ENCODE measurements at regions not wholly inside any gene's neighbourhood (a gene's known extent, or its start where the extent isn't known, plus 50 kb on each side); places are given as distances from the start of the nearest gene placed in this dataset.

DNA sequence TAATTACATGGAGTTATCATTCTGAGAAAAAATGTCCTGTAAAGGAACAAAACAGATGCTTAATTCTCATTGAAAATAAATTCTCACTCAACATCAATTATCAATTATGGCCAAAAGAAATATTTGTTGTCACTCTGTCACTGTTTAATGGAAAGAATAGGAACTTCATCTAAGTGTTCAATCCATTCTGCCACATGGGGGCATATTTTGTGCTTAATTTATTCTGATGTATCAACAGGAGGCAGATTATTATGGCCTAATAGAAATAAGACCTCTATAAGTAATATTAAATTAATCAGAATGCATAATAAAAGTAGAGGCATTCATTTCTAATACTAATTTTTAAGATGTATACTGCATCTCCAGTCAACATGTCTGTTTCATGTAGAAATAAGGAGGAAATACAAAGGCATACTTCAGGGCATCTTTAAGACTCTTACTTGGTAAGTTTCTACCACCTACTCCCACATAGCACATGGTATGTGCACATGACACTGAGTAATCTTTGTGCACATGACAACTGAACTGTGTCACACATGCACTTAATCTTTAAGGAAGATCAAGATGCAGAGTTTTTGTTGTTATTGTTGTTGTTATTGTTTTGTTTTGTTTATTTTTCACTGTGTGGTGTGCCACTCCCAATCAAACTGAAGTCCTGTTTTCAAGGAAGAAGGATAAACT is 420.4 kb upstream of the SEMA3A start:
- Histone ChIP-seq H4K20me1 (replicated peaks; ENCODE audit: insufficient read depth) (no peaks in the 10 kb centered on the region), H3K9me2 (ENCODE audit: insufficient read depth) (no peaks in the 10 kb centered on the region), H2AFZ (no peak overlapping the region), H3F3A (replicated peaks; ENCODE audit: low read depth) (no peaks in the 10 kb centered on the region), H3K4me3 (no peak overlapping the region), H3K36me3 (ENCODE audit: insufficient read depth) (no peaks in the 10 kb centered on the region), H3K27me3 (ENCODE audit: insufficient read depth) (no peaks in the 10 kb centered on the region), H3K27ac (ENCODE audit: low read depth) (no peak overlapping the region), H3K79me2 (replicated peaks; ENCODE audit: insufficient read depth) (no peaks in the 10 kb centered on the region), H3K4me2 (no peak overlapping the region), H3K4me1 (ENCODE audit: insufficient read depth) (no peaks in the 10 kb centered on the region)
- H3K4me3 Mint-ChIP-seq = no peak overlapping the region
- ATAC-seq (no peak), DNase-seq (ENCODE audit: low spot score) (no peak)
- no peak overlapping the region for H3K27ac Mint-ChIP-seq
- TF ChIP-seq, protein P1, sequence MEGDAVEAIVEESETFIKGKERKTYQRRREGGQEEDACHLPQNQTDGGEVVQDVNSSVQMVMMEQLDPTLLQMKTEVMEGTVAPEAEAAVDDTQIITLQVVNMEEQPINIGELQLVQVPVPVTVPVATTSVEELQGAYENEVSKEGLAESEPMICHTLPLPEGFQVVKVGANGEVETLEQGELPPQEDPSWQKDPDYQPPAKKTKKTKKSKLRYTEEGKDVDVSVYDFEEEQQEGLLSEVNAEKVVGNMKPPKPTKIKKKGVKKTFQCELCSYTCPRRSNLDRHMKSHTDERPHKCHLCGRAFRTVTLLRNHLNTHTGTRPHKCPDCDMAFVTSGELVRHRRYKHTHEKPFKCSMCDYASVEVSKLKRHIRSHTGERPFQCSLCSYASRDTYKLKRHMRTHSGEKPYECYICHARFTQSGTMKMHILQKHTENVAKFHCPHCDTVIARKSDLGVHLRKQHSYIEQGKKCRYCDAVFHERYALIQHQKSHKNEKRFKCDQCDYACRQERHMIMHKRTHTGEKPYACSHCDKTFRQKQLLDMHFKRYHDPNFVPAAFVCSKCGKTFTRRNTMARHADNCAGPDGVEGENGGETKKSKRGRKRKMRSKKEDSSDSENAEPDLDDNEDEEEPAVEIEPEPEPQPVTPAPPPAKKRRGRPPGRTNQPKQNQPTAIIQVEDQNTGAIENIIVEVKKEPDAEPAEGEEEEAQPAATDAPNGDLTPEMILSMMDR (conservative IDR thresholded peaks at IDR 0.05; ENCODE audit: low read depth in 2 of 2) = no peak; a peak in 2 of 4 replicates
- TF ChIP-seq EZH2phosphoT487 (IDR thresholded peaks at IDR 0.05; ENCODE audit: unreplicated experiment) (no peak), POLR2AphosphoS5 (IDR thresholded peaks at IDR 0.05; ENCODE audit: low read depth) (no peak), JUNB (IDR thresholded peaks at IDR 0.05; ENCODE audit: unreplicated experiment) (no peak)
- TF ChIP-seq, protein P2, sequence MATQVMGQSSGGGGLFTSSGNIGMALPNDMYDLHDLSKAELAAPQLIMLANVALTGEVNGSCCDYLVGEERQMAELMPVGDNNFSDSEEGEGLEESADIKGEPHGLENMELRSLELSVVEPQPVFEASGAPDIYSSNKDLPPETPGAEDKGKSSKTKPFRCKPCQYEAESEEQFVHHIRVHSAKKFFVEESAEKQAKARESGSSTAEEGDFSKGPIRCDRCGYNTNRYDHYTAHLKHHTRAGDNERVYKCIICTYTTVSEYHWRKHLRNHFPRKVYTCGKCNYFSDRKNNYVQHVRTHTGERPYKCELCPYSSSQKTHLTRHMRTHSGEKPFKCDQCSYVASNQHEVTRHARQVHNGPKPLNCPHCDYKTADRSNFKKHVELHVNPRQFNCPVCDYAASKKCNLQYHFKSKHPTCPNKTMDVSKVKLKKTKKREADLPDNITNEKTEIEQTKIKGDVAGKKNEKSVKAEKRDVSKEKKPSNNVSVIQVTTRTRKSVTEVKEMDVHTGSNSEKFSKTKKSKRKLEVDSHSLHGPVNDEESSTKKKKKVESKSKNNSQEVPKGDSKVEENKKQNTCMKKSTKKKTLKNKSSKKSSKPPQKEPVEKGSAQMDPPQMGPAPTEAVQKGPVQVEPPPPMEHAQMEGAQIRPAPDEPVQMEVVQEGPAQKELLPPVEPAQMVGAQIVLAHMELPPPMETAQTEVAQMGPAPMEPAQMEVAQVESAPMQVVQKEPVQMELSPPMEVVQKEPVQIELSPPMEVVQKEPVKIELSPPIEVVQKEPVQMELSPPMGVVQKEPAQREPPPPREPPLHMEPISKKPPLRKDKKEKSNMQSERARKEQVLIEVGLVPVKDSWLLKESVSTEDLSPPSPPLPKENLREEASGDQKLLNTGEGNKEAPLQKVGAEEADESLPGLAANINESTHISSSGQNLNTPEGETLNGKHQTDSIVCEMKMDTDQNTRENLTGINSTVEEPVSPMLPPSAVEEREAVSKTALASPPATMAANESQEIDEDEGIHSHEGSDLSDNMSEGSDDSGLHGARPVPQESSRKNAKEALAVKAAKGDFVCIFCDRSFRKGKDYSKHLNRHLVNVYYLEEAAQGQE (IDR thresholded peaks at IDR 0.05; ENCODE audit: unreplicated experiment) = no peak
- no peaks in the 10 kb centered on the region for H3K27me3 Mint-ChIP-seq (ENCODE audit: insufficient read depth, low read depth, poor library complexity)
- no peaks in the 10 kb centered on the region for H3K4me1 Mint-ChIP-seq
- no peaks in the 10 kb centered on the region for H3K9me3 Mint-ChIP-seq
- no peaks in the 10 kb centered on the region for H3K36me3 Mint-ChIP-seq (ENCODE audit: low read depth)

DNA sequence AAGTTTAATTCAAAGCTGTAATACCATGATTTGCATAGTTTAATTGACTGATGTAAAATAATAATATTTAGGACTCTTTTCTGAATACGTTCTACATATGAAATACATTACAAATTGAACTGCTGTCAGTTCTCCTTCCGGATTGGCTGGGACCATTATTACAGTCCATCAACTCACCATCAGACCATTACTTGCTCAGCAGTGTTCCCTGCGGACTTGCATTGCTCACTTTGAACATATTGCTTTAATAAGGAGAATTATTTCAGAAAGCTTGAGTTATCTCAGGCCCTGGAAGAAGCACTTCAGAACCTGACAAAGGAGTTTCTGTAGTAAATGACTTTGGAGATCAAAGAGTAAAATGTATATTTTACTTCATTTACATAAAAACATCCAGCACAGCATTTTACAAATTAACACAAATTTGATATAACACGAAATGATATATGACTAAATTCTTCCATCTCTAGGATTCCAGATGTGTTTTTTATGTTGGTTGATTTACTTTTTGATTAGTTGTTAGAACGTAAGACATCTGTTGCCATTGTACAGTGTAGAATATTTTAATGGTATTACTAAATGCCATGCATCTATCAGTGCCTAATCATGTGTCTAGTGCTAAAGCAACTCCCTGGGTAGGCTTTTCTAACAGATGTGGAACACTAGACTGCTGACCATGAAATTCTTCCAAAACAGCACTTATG is 418.5 kb upstream of the SEMA3A start:
- Histone ChIP-seq H3K4me1 (ENCODE audit: insufficient read depth) (no peaks in the 10 kb centered on the region), H3K4me3 (no peak overlapping the region), H3K27ac (ENCODE audit: low read depth) (no peak overlapping the region), H3K4me2 (no peak overlapping the region), H3F3A (replicated peaks; ENCODE audit: low read depth) (no peaks in the 10 kb centered on the region), H2AFZ (no peak overlapping the region), H3K36me3 (ENCODE audit: insufficient read depth) (no peaks in the 10 kb centered on the region), H3K79me2 (replicated peaks; ENCODE audit: insufficient read depth) (no peaks in the 10 kb centered on the region), H3K27me3 (ENCODE audit: insufficient read depth) (no peaks in the 10 kb centered on the region), H4K20me1 (replicated peaks; ENCODE audit: insufficient read depth) (no peaks in the 10 kb centered on the region), H3K9me2 (ENCODE audit: insufficient read depth) (no peaks in the 10 kb centered on the region)
- Mint-ChIP-seq H3K27me3 (ENCODE audit: insufficient read depth, low read depth, poor library complexity) (no peaks in the 10 kb centered on the region), H3K4me3 (no peak overlapping the region), H3K4me1 (no peaks in the 10 kb centered on the region), H3K36me3 (ENCODE audit: low read depth) (no peaks in the 10 kb centered on the region), H3K9me3 (no peaks in the 10 kb centered on the region), H3K27ac (no peak overlapping the region)
- DNase-seq (ENCODE audit: low spot score) (no peak), ATAC-seq (no peak)
- TF ChIP-seq ZNF331 (CRISPR knock-in tag; IDR thresholded peaks at IDR 0.05; ENCODE audit: low read depth) (no peak), CREB1 (CRISPR knock-in tag; IDR thresholded peaks at IDR 0.05; ENCODE audit: low read depth) (no peak), JUNB (IDR thresholded peaks at IDR 0.05; ENCODE audit: unreplicated experiment) (no peak), EZH2 (IDR thresholded peaks at IDR 0.05; ENCODE audit: low read depth, unreplicated experiment) (no peak), STAT1 (IDR thresholded peaks at IDR 0.05; ENCODE audit: unreplicated experiment) (no peak), NANOG (IDR thresholded peaks at IDR 0.05; ENCODE audit: borderline replicate concordance) (no peak)
- TF ChIP-seq, protein P2 (IDR thresholded peaks at IDR 0.05; ENCODE audit: unreplicated experiment) = no peak

Measured in GM23338 (cell line).